Glutamatergic neuron (in vitro differentiated cells): ENCODE measurements at regions not wholly inside any gene's neighbourhood (a gene's known extent, or its start where the extent isn't known, plus 50 kb on each side); places are given as distances from the start of the nearest gene placed in this dataset.

Experiments used
- DNase-seq: peaks from one replicate; pipeline ENCODE4 v3.0.0; 2022
- H3K27ac Mint-ChIP-seq: one replicate; pipeline ENCODE4 v1.8.0; 2020; ENCODE audit warnings: mild to moderate bottlenecking, mixed read lengths, inconsistent platforms; ENCODE audit not compliant: unreplicated experiment
- H3K27me3 Mint-ChIP-seq: one replicate; pipeline ENCODE4 v1.8.0; 2020; ENCODE audit warnings: mild to moderate bottlenecking, moderate library complexity, mixed read lengths, inconsistent platforms; ENCODE audit not compliant: unreplicated experiment
- H3K36me3 Mint-ChIP-seq: one replicate; pipeline ENCODE4 v1.8.0; 2020; ENCODE audit warnings: mild to moderate bottlenecking, mixed read lengths, inconsistent platforms; ENCODE audit not compliant: unreplicated experiment
- H3K4me1 Mint-ChIP-seq: one replicate; pipeline ENCODE4 v1.8.0; 2020; ENCODE audit warnings: mild to moderate bottlenecking, low read depth, mixed read lengths, inconsistent platforms; ENCODE audit not compliant: unreplicated experiment
- H3K4me3 Mint-ChIP-seq: one replicate; pipeline ENCODE4 v1.8.0; 2020; ENCODE audit warnings: mild to moderate bottlenecking, mixed read lengths, inconsistent platforms; ENCODE audit not compliant: unreplicated experiment
- H3K9me3 Mint-ChIP-seq: one replicate; pipeline ENCODE4 v1.8.0; 2020; ENCODE audit warnings: mild to moderate bottlenecking, moderate library complexity, mixed read lengths, inconsistent platforms; ENCODE audit not compliant: unreplicated experiment
- TF ChIP-seq, protein P1 (sequence below): fragments of 200-600 bp; sonication (generic); IDR thresholded peaks from one replicate; pipeline ENCODE4 v1.5.0; 2021; ENCODE audit not compliant: partially characterized antibody, unreplicated experiment

DNA sequence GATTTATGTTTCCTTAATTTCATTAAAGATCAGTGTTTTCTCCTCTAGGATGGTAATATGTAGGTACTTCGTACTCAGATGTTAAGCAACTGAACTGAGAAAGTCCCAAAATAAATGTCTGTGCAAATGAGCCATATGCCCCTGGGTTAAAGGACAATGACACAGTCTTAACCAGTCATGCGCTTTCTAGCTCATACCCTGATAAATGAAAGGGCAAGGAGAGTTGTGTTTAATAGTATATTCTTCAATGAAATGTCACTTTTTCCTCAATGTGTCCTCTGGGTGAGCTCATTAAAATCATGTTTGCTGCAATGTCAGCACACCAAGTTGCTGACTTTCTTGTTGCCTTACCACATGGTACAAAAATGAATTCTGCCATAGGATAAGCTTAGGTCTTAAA is 856.3 kb downstream of the TMEM182 start:
- Mint-ChIP-seq H3K4me1 (no peaks in the 10 kb centered on the region), H3K4me3 (no peak overlapping the region), H3K27ac (no peak overlapping the region), H3K9me3 (peaks cover 2% of the 10 kb centered on the region), H3K27me3 (no peaks in the 10 kb centered on the region), H3K36me3 (no peaks in the 10 kb centered on the region)
- TF ChIP-seq, protein P1, sequence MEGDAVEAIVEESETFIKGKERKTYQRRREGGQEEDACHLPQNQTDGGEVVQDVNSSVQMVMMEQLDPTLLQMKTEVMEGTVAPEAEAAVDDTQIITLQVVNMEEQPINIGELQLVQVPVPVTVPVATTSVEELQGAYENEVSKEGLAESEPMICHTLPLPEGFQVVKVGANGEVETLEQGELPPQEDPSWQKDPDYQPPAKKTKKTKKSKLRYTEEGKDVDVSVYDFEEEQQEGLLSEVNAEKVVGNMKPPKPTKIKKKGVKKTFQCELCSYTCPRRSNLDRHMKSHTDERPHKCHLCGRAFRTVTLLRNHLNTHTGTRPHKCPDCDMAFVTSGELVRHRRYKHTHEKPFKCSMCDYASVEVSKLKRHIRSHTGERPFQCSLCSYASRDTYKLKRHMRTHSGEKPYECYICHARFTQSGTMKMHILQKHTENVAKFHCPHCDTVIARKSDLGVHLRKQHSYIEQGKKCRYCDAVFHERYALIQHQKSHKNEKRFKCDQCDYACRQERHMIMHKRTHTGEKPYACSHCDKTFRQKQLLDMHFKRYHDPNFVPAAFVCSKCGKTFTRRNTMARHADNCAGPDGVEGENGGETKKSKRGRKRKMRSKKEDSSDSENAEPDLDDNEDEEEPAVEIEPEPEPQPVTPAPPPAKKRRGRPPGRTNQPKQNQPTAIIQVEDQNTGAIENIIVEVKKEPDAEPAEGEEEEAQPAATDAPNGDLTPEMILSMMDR = no peak
- no peak for DNase-seq

DNA sequence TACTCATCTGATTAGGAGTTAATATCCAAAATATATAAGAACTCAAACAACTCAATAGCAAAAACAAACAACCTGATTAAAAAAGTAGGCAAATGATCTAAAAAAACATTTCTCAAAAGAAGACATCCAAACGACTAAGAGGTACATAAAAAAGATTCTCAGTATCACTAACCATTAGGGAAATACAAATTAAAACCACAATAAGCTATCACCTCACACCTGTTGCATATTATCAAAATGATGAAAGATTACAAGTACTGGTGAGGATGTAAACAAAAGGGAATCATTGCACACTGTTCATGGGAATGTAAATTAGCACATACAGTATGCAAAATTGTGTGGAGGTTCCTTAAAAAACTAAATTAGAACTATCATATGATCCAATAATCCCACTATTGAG is 865.5 kb downstream of the TMEM182 start:
- no peaks in the 10 kb centered on the region for H3K27me3 Mint-ChIP-seq
- no peaks in the 10 kb centered on the region for H3K9me3 Mint-ChIP-seq
- H3K36me3 Mint-ChIP-seq = no peaks in the 10 kb centered on the region
- no peak for DNase-seq
- no peaks in the 10 kb centered on the region for H3K4me1 Mint-ChIP-seq
- no peak overlapping the region for H3K27ac Mint-ChIP-seq
- no peak overlapping the region for H3K4me3 Mint-ChIP-seq
- TF ChIP-seq, protein P1 = no peak

DNA sequence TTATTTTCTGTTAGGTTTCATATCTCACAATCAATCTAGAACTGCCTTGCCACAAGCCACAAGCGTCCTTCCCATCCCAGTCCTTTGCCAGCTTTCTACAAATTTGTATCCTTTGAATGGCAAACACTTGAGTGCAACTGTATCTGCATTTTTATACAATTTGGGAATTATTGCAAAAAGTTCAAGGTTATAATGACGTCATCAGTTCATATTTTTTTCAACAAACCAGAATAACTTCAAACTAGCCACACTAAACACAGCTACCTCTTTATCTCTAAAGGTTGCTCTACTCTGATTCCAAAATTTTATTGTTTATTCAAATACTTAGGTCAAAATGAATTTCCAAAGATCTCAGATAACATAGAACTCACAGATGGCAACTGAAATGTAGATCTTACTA is 877.1 kb downstream of the TMEM182 start:
- Mint-ChIP-seq H3K36me3 (no peaks in the 10 kb centered on the region), H3K4me1 (no peaks in the 10 kb centered on the region), H3K4me3 (no peak overlapping the region), H3K27me3 (no peaks in the 10 kb centered on the region), H3K9me3 (no peaks in the 10 kb centered on the region), H3K27ac (no peak overlapping the region)
- DNase-seq = no peak
- TF ChIP-seq, protein P1 = no peak

DNA sequence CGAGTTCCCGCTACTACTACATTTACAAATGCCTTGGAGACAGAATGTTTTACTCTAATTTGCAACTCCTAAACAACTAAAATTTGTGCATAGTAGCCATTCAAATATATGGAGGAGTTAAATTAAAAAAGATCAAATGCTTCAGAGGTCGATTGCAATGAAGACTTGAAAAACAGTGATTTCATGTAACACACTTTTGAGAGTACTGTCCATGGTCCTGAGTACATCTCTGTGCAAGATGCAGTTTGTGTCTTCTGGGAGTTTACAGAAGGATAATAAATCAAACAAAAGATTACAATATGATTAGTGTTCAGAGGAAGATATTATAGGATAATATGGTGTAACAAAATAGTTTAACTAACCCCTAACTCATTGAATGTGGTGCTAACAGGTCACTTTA is 894.7 kb downstream of the TMEM182 start:
- Mint-ChIP-seq H3K4me3 (no peak overlapping the region), H3K27me3 (no peaks in the 10 kb centered on the region), H3K9me3 (no peaks in the 10 kb centered on the region), H3K27ac (no peak overlapping the region), H3K36me3 (no peaks in the 10 kb centered on the region), H3K4me1 (no peaks in the 10 kb centered on the region)
- DNase-seq = no peak
- TF ChIP-seq, protein P1 = no peak

DNA sequence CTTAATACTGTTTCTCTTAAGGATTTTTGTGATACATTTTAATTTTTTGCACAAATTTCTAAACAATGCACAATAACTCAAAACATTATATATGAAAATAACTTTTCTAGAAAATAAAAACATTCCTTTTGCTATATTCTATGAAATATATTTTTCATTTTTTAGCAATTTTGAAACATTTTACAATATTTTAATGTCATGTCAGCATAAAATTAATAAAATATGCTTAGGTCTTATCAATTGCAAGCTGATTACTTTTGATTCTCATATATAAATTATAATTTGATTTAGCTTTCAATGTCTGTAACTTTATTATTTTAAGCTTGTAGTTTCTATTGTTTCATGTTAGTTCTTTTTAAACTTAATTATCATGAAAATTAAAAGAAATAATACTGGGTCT is 898.7 kb downstream of the TMEM182 start:
- H3K36me3 Mint-ChIP-seq = no peaks in the 10 kb centered on the region

More for the DNA sequence above, 898.7 kb downstream of the TMEM182 start:
- no peak for DNase-seq
- Mint-ChIP-seq H3K27me3 (no peaks in the 10 kb centered on the region), H3K9me3 (peaks cover 1% of the 10 kb centered on the region), H3K4me1 (peaks cover 13% of the 10 kb centered on the region), H3K27ac (no peak overlapping the region), H3K4me3 (no peak overlapping the region)
- TF ChIP-seq, protein P1 = no peak
